ENCODE measurements at regions not wholly inside any gene's neighbourhood (a gene's known extent, or its start where the extent isn't known, plus 50 kb on each side); places are given as distances from the start of the nearest gene placed in this dataset.

DNA sequence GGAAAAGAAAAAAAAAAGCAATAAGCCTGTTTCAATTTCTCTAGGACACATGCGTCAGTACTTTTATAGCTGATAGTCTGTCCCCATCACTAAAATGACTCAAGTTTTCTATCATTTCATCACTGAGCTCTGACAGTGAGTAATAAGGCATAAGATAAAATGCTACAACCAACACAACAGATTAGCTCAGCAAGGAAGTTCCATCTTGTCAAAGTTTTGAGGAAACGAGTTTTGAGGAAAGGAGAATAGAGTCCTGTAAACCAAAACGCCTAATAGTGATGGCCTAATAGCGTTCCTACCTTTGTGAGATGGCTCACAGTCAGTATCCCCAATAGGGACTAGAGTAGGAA, 145.1 kb downstream of the LACC1 start:
- H3K79me2 ChIP-seq (ENCODE audit: insufficient read depth, low read length), result no peaks in the 10 kb centered on the region
- TF ChIP-seq, protein P1, sequence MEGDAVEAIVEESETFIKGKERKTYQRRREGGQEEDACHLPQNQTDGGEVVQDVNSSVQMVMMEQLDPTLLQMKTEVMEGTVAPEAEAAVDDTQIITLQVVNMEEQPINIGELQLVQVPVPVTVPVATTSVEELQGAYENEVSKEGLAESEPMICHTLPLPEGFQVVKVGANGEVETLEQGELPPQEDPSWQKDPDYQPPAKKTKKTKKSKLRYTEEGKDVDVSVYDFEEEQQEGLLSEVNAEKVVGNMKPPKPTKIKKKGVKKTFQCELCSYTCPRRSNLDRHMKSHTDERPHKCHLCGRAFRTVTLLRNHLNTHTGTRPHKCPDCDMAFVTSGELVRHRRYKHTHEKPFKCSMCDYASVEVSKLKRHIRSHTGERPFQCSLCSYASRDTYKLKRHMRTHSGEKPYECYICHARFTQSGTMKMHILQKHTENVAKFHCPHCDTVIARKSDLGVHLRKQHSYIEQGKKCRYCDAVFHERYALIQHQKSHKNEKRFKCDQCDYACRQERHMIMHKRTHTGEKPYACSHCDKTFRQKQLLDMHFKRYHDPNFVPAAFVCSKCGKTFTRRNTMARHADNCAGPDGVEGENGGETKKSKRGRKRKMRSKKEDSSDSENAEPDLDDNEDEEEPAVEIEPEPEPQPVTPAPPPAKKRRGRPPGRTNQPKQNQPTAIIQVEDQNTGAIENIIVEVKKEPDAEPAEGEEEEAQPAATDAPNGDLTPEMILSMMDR (IDR thresholded peaks at IDR 0.05), result no peak
- no peak for DNase-seq
- H3K4me1 ChIP-seq (ENCODE audit: control insufficient read depth in 1 of 2, insufficient read depth in 2 of 2, low read length in 2 of 2), result no peaks in the 10 kb centered on the region
- H4K20me1 ChIP-seq (ENCODE audit: insufficient read depth, low read length), result no peaks in the 10 kb centered on the region
- no peaks in the 10 kb centered on the region for H3K9me3 ChIP-seq (replicated peaks in 1 of 2; ENCODE audit: control insufficient read depth in 1 of 2, insufficient read depth in 1 of 2, low read length in 2 of 2)
- peaks cover 2% of the 10 kb centered on the region for H3K4me1 Mint-ChIP-seq
- H3K36me3 Mint-ChIP-seq, result no peaks in the 10 kb centered on the region
- H3K4me2 ChIP-seq (replicated peaks; ENCODE audit: extremely low read depth, low read length, poor library complexity, severe bottlenecking), result no peak overlapping the region
- intact Hi-C loops (cut with micrococcal nuclease), result no loop called here
- H3K9me3 Mint-ChIP-seq, result peaks cover 0 to 2% (median 0%) of the 10 kb centered on the region in 7 donors
- H3K27me3 Mint-ChIP-seq (ENCODE audit: low read depth in 3 of 3), result peaks cover 1 to 4% (median 2%) of the 10 kb centered on the region in 3 donors
- H3K27ac ChIP-seq (ENCODE audit: low read depth in 1 of 2, low read length in 2 of 2), result no peak overlapping the region
- H3K27ac Mint-ChIP-seq, result no peak overlapping the region
- no peak overlapping the region for H3K4me3 ChIP-seq (replicated peaks in 1 of 3; ENCODE audit: low read depth in 2 of 3, low read length in 3 of 3)
- H3K36me3 ChIP-seq (replicated peaks in 1 of 2; ENCODE audit: control insufficient read depth in 1 of 2, insufficient read depth in 2 of 2, low read length in 2 of 2), result no peaks in the 10 kb centered on the region
- H2AFZ ChIP-seq (ENCODE audit: insufficient read depth, low read depth, low read length, poor library complexity, severe bottlenecking), result no peak overlapping the region
- no peak overlapping the region for H3K4me3 Mint-ChIP-seq
- no peak overlapping the region for H3K9ac ChIP-seq (ENCODE audit: insufficient read depth, low read length, poor library complexity, severe bottlenecking)
- WGBS (ENCODE audit: insufficient coverage), result no CpG with 5 or more reads among the region's 4 CpGs
- no peaks in the 10 kb centered on the region for H3K27me3 ChIP-seq (ENCODE audit: control insufficient read depth in 2 of 2, insufficient read depth in 2 of 2, low read length in 2 of 2)

DNA sequence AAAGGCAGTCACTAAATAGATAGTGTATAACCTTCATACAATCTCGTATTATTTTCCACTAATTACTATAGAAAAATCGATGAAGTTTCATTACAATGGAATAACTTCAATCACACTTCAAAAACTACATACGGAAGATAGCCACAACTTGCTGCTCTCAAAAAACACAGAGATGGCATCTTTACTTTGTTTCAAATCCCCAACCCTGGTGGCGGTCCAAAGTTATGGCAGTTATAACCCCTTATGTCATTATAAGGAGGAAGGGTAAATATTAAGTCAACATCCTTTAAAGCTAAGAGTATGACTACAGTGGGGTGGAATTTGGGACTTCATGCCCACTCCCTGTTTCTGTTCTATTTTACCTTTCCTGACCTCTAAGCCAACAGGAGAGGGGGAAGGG, 146.5 kb downstream of the LACC1 start:
- Histone ChIP-seq H3K9me3 (replicated peaks in 1 of 2; ENCODE audit: control insufficient read depth in 1 of 2, insufficient read depth in 1 of 2, low read length in 2 of 2) (no peaks in the 10 kb centered on the region), H3K27ac (ENCODE audit: low read depth in 1 of 2, low read length in 2 of 2) (no peak overlapping the region), H4K20me1 (ENCODE audit: insufficient read depth, low read length) (no peaks in the 10 kb centered on the region), H2AFZ (ENCODE audit: insufficient read depth, low read depth, low read length, poor library complexity, severe bottlenecking) (no peak overlapping the region), H3K27me3 (ENCODE audit: control insufficient read depth in 2 of 2, insufficient read depth in 2 of 2, low read length in 2 of 2) (no peaks in the 10 kb centered on the region), H3K9ac (ENCODE audit: insufficient read depth, low read length, poor library complexity, severe bottlenecking) (no peak overlapping the region), H3K79me2 (ENCODE audit: insufficient read depth, low read length) (no peaks in the 10 kb centered on the region), H3K4me2 (replicated peaks; ENCODE audit: extremely low read depth, low read length, poor library complexity, severe bottlenecking) (no peak overlapping the region), H3K36me3 (replicated peaks in 1 of 2; ENCODE audit: control insufficient read depth in 1 of 2, insufficient read depth in 2 of 2, low read length in 2 of 2) (no peaks in the 10 kb centered on the region), H3K4me3 (replicated peaks in 1 of 3; ENCODE audit: low read depth in 2 of 3, low read length in 3 of 3) (no peak overlapping the region), H3K4me1 (ENCODE audit: control insufficient read depth in 1 of 2, insufficient read depth in 2 of 2, low read length in 2 of 2) (no peaks in the 10 kb centered on the region)
- no peaks in the 10 kb centered on the region for H3K36me3 Mint-ChIP-seq
- peaks cover 0 to 2% (median 0%) of the 10 kb centered on the region in 7 donors for H3K9me3 Mint-ChIP-seq
- no peak for DNase-seq
- TF ChIP-seq, protein P1 (IDR thresholded peaks at IDR 0.05), result no peak
- H3K27ac Mint-ChIP-seq, result no peak overlapping the region
- no peak overlapping the region for H3K4me3 Mint-ChIP-seq
- peaks cover 1 to 4% (median 2%) of the 10 kb centered on the region in 3 donors for H3K27me3 Mint-ChIP-seq (ENCODE audit: low read depth in 3 of 3)
- intact Hi-C loops (cut with micrococcal nuclease), result no loop called here
- H3K4me1 Mint-ChIP-seq, result peaks cover 2% of the 10 kb centered on the region
- WGBS (ENCODE audit: insufficient coverage), result no CpG with 5 or more reads among the region's 4 CpGs
